ENCODE measurements at regions not wholly inside any gene's neighbourhood (a gene's known extent, or its start where the extent isn't known, plus 50 kb on each side); places are given as distances from the start of the nearest gene placed in this dataset.

DNA sequence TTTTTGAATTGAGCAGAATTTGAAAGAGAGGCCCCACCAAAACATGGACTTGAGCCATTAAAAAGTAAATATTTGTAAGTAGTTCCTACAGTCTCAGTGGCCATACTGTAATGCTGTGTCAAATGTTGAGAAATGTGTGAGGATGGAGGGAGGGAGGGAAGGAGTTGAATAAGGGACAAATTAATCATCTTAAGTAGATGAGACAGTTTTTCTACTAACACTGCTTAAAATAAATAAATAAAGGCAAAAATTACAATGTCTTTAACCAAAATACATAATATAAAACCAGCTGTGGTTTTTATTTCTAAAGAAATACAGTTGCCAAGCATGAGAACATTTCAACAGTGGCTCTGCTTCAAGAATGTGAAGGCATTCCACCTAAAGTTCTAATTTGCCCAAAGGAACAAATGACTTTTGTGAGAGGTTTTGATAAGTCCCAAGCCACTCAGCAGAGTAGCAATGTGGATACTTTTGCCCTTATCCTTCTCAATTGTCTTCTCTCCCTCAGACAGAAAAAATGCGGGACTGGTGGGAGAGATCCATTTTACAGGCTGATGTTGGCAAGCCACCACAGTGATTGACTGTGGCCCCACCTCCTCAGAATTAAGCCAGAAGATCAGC is 427.0 kb upstream of the RARB start:
- CTCF ChIA-PET = no interaction called here
- H3K27me3 Mint-ChIP-seq (ENCODE audit: unreplicated experiment) = no peaks in the 10 kb centered on the region
- no peaks in the 10 kb centered on the region for H3K4me1 Mint-ChIP-seq (ENCODE audit: low read depth, unreplicated experiment)
- DNase-seq = no peak
- TF ChIP-seq, protein P1, sequence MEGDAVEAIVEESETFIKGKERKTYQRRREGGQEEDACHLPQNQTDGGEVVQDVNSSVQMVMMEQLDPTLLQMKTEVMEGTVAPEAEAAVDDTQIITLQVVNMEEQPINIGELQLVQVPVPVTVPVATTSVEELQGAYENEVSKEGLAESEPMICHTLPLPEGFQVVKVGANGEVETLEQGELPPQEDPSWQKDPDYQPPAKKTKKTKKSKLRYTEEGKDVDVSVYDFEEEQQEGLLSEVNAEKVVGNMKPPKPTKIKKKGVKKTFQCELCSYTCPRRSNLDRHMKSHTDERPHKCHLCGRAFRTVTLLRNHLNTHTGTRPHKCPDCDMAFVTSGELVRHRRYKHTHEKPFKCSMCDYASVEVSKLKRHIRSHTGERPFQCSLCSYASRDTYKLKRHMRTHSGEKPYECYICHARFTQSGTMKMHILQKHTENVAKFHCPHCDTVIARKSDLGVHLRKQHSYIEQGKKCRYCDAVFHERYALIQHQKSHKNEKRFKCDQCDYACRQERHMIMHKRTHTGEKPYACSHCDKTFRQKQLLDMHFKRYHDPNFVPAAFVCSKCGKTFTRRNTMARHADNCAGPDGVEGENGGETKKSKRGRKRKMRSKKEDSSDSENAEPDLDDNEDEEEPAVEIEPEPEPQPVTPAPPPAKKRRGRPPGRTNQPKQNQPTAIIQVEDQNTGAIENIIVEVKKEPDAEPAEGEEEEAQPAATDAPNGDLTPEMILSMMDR (IDR thresholded peaks at IDR 0.05; ENCODE audit: unreplicated experiment) = no peak
- intact Hi-C loops (cut with micrococcal nuclease; ENCODE audit: unreplicated experiment) = no loop called here
- H3K4me3 Mint-ChIP-seq (ENCODE audit: low read depth, unreplicated experiment) = no peak overlapping the region
- H3K36me3 Mint-ChIP-seq (ENCODE audit: insufficient read depth, unreplicated experiment) = no peaks in the 10 kb centered on the region
- H3K27ac Mint-ChIP-seq (ENCODE audit: unreplicated experiment) = no peak overlapping the region
- no TSS peak for BruUV-seq (replicated peaks)
- no peaks in the 10 kb centered on the region for H3K9me3 Mint-ChIP-seq (ENCODE audit: low read depth, unreplicated experiment)

DNA sequence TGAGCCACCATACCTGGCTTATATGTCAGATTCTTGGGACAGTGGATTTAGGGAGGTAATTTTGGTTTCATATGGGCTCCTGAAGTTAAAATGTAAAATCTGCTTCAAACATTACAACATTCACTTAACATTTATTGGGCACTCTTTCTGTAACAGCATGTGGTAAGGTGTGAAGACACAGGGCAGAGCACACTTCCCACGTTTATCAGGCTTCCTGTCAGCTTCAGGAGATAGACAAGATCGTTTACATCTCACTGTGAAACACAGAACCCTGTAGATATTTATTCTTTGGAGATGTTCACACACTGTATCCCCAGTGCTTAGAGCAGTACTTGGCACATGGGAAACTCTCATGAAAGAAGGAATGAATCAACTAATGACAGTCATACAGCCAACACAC is 426.0 kb upstream of the RARB start:
- Mint-ChIP-seq H3K27me3 (ENCODE audit: unreplicated experiment) (no peaks in the 10 kb centered on the region), H3K4me1 (ENCODE audit: low read depth, unreplicated experiment) (no peaks in the 10 kb centered on the region), H3K9me3 (ENCODE audit: low read depth, unreplicated experiment) (no peaks in the 10 kb centered on the region), H3K36me3 (ENCODE audit: insufficient read depth, unreplicated experiment) (no peaks in the 10 kb centered on the region), H3K27ac (ENCODE audit: unreplicated experiment) (no peak overlapping the region), H3K4me3 (ENCODE audit: low read depth, unreplicated experiment) (no peak overlapping the region)
- CTCF ChIA-PET = no interaction called here
- DNase-seq = no peak
- intact Hi-C loops (cut with micrococcal nuclease; ENCODE audit: unreplicated experiment) = no loop called here
- TF ChIP-seq, protein P1 (IDR thresholded peaks at IDR 0.05; ENCODE audit: unreplicated experiment) = no peak
- no TSS peak for BruUV-seq (replicated peaks)

DNA sequence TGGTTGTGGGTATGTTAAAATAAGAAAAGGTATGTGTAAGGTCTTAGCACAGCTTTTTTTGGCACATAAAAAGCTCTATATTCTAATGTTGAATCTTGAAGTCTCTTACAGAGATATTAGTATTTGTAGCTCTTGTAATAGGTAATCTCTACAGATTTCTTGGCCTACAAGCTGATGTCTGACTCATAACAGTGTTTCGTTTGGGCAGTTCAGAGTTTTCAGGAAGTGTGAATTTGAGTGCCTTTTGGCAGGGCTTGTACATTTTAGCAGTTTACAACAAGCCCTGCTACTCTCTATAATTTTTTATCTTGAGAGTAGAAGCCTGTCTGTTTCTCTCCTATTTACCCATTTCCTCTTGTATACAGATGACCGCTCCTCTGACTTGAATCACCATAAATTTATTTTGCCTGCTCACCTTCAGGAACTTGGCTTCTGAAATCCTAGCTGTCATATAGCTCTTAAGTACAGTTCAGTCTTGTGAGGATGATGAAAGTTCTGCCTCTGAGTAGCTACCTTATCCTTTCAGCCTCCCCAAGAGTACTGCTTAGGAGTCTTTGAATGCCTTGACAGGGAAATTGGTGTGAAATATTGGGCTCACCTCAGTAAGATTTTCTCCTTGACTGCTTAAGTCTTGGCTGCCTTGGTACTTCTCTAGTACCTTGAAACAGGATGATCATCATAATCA is 419.9 kb upstream of the RARB start:
- Mint-ChIP-seq H3K36me3 (ENCODE audit: insufficient read depth, unreplicated experiment) (no peaks in the 10 kb centered on the region), H3K27ac (ENCODE audit: unreplicated experiment) (no peak overlapping the region), H3K4me1 (ENCODE audit: low read depth, unreplicated experiment) (peaks cover 9% of the 10 kb centered on the region), H3K4me3 (ENCODE audit: low read depth, unreplicated experiment) (no peak overlapping the region), H3K9me3 (ENCODE audit: low read depth, unreplicated experiment) (no peaks in the 10 kb centered on the region), H3K27me3 (ENCODE audit: unreplicated experiment) (no peaks in the 10 kb centered on the region)
- TF ChIP-seq, protein P1 (IDR thresholded peaks at IDR 0.05; ENCODE audit: unreplicated experiment) = no peak
- no TSS peak for BruUV-seq (replicated peaks)
- CTCF ChIA-PET = no interaction called here
- intact Hi-C loops (cut with micrococcal nuclease; ENCODE audit: unreplicated experiment) = no loop called here
- no peak for DNase-seq

DNA sequence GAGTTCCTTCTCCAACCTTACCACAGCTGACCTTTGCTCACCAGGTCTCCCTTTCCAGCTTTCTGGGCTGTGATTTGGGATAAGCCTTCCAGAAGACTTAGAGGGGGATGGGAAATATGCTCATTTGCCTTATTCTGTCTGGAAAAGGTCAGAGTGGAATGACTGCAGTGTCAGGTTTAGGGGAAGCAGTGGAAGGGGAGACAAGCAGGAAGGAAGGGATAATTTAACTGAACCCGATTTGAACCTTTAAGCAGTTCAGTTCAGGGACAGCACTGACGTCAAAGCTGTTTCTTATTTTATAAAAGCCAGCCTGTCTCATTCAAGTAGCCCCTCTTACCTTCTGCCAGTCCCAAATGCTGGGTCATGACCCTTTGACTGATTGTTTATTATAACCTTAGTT is 418.4 kb upstream of the RARB start:
- H3K27ac Mint-ChIP-seq (ENCODE audit: unreplicated experiment) = no peak overlapping the region
- no peaks in the 10 kb centered on the region for H3K27me3 Mint-ChIP-seq (ENCODE audit: unreplicated experiment)
- H3K4me3 Mint-ChIP-seq (ENCODE audit: low read depth, unreplicated experiment) = no peak overlapping the region
- TF ChIP-seq, protein P1 (IDR thresholded peaks at IDR 0.05; ENCODE audit: unreplicated experiment) = no peak
- intact Hi-C loops (cut with micrococcal nuclease; ENCODE audit: unreplicated experiment) = no loop called here
- no TSS peak for BruUV-seq (replicated peaks)
- no peak for DNase-seq
- no peaks in the 10 kb centered on the region for H3K36me3 Mint-ChIP-seq (ENCODE audit: insufficient read depth, unreplicated experiment)
- no peaks in the 10 kb centered on the region for H3K9me3 Mint-ChIP-seq (ENCODE audit: low read depth, unreplicated experiment)
- H3K4me1 Mint-ChIP-seq (ENCODE audit: low read depth, unreplicated experiment) = peaks cover 9% of the 10 kb centered on the region
- CTCF ChIA-PET = no interaction called here

All from Calu3 (cell line).